GM13976 (cell line): ENCODE measurements at regions not wholly inside any gene's neighbourhood (a gene's known extent, or its start where the extent isn't known, plus 50 kb on each side); places are given as distances from the start of the nearest gene placed in this dataset.

Source experiments
- DNase-seq: peaks from one replicate; pipeline ENCODE4 v3.0.0; 2012; ENCODE audit warnings: low spot score
- in situ Hi-C: fragments of 300-500 bp; cut with MboI; formaldehyde crosslinking; loops from one replicate; pipeline ENCODE4 v1.12.0; 2022; ENCODE audit warnings: low sequenced_read_pairs, mixed read lengths, inconsistent platforms; ENCODE audit not compliant: unreplicated experiment
- TF ChIP-seq, protein P1 (sequence below): IDR thresholded peaks from 2 replicates; pipeline ENCODE4 v1.5.1; 2012; ENCODE audit warnings: borderline replicate concordance, mild to moderate bottlenecking; ENCODE audit not compliant: insufficient read depth; ENCODE audit errors: extremely low read depth, missing control alignments, control extremely low read depth

DNA sequence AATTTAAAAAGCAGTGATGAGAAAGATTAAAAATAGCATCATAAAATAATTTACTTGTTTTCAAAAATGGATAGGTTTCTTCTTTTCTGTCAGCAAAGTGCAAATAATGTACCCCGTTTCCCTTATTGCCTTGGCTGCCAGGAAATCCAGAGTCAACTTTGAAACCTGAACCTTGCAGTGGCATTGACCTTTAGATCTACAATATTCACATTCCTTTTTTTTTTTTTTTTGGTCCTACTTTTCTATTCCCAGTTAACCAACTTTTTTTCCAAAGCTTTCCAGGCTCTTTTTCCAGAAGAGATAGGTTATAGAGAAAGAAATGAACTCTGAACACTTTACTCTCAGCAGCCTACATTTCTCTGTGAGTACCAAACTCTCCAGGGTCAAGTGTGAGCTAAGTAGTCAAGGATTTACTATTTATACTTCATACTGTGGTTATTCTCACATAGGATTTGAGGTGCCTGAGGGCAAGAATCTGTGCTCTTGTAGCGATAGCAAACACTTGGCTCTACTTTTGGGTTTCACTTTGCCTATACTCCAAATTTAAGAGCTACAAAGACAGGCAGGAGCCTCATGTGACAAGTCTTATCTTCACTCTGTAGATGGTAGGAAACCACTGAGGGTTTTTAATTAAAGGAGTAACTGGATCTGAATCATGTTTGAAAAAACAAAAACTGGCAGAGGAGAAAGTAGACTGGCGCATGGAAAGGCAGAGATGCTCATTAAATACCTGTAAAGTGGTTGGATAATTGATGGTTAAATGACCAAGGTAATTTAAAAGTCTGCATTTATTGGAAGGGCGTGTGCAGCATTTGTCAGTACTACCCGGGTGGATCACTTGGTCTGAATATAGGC is 63.2 kb upstream of the TMEM17 start:
- TF ChIP-seq, protein P1, sequence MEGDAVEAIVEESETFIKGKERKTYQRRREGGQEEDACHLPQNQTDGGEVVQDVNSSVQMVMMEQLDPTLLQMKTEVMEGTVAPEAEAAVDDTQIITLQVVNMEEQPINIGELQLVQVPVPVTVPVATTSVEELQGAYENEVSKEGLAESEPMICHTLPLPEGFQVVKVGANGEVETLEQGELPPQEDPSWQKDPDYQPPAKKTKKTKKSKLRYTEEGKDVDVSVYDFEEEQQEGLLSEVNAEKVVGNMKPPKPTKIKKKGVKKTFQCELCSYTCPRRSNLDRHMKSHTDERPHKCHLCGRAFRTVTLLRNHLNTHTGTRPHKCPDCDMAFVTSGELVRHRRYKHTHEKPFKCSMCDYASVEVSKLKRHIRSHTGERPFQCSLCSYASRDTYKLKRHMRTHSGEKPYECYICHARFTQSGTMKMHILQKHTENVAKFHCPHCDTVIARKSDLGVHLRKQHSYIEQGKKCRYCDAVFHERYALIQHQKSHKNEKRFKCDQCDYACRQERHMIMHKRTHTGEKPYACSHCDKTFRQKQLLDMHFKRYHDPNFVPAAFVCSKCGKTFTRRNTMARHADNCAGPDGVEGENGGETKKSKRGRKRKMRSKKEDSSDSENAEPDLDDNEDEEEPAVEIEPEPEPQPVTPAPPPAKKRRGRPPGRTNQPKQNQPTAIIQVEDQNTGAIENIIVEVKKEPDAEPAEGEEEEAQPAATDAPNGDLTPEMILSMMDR: no peak
- no peak for DNase-seq
- in situ Hi-C loops: no loop called here

DNA sequence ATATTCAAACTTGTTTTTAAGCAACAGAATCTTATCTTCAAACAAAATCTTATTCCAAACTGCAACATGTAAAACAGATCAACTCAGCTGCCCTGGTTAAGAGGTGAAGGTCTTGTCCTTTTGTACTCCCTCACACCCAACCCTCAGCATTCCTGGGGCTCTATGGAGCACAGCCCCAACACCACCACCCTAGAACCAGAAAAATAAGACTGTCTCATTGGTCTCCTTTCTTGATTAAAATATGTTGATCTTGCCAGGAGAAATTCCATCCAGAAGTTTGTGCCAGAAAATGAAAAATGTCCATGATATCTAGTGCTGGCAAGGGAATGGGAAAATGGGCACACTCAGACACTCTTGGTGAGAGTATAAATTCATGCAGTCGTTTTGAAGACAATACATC is 62.1 kb upstream of the TMEM17 start:
- in situ Hi-C loops: no loop called here
- TF ChIP-seq, protein P1: no peak
- DNase-seq: no peak

DNA sequence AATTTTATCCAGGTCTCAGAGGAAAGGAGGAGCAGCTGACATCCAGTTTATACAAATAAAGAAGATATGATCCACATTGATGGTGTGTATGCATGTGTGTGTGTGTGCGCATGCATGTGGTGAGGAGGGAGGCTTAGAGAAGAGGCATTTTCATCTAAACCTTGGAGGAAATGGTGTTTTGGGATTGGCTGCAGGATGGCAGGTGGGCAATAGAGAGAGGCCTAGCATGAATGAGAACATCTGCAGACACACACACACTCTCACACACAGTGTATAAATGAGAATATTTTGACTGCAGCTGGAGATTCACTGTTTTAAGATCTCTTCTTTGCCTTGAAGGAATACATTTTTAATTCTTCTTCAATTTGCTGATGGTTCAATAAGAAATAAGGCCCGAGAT is 61.7 kb upstream of the TMEM17 start:
- DNase-seq: no peak
- TF ChIP-seq, protein P1: no peak
- in situ Hi-C loops: no loop called here

DNA sequence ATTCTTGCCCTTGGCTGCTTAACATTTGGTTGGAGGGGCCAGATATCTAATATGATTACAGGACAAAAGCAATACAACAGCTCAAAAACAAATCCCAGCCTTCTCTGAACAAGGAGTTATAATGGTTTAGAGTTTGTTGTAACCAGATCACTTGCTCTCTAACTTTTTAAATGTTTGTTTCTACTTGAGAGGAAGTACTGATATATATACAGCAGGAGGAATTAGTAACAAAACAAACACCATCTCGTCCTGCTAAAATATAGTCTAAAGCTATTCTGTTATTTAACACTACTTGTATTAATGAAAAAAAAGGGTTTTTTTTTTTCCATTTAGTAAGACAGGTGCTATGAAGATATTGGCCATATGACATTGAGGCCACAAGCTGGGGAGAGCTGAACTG is 60.9 kb upstream of the TMEM17 start:
- in situ Hi-C loops: no loop called here
- TF ChIP-seq, protein P1: no peak
- no peak for DNase-seq

DNA sequence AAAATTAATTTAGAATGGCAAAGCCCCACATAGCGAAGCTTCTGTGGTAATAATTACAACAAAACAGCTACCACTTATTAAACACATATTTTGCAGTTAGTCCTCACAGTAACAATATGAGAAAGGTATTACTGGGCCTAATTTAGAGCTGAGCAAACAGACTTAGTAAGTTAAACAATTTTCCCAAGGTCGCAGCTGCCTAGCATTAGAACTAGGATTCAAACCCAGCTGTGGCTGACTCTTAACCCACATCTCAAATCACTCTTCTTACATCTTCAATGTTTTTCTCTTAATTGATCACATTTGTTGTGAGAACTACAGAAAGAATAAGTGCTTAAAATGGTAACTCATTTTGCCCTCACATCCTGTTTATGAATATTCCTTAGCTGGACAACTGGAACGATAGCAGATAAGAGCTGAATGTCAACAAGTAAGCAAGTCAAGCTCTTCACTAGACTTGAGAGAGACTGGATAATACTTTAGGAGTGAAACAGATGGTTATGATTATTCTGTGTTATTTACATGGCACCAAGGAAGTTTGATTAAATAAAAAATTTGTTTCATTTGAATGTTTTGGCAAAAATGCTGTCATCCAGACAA is 59.4 kb upstream of the TMEM17 start:
- no peak for DNase-seq
- TF ChIP-seq, protein P1: no peak
- in situ Hi-C loops: no loop called here

DNA sequence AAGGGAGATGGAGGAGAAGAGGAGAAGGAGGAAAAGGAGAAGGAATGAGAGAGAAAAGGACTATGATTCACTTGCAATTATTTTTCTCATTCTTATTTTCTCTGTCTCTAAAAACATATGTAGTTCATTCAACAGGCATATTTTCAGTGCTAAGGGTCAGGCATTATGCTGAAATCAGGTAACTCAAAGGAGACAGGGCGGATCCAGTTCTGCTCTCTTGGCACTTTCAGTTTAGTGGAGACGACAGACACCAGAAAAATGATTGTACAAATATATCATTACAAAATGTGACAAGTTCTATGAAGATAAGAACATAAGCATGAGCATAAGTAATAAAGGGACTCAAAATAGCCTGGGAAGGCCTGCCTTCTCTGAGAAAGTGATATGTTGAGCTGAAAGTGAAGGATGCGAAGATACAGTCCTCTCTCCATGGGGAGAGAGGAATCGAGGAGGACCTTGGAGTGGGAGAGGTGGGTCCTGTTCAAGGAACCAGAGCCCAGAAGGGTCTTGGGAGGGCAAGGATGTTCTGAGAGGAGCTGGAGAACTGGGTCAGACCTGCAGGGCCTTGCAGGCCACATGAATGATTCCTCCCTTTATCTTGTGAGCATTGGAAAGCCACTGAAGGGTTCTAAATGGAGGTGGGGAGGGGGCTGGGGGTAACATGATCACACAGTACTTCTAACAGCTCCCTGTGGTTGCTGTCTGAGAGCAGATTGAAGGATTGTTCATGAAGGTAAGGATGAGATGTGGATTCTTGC is 58.6 kb upstream of the TMEM17 start:
- in situ Hi-C loops: no loop called here
- TF ChIP-seq, protein P1: no peak
- DNase-seq: no peak
